Posterior vena cava (tissue), 2 donors: ENCODE measurements at regions not wholly inside any gene's neighbourhood (a gene's known extent, or its start where the extent isn't known, plus 50 kb on each side); places are given as distances from the start of the nearest gene placed in this dataset.
"Not testable (repeated sequence)": the region's sequence is repeated elsewhere in the genome, so short reads cannot be mapped to it uniquely, and the experiment has no call there.

Experiments used
- DNase-seq: peaks from one replicate; pipeline ENCODE4 v3.0.0-alpha.2; 2020; ENCODE audit warnings: low spot score
- intact Hi-C, 2 donors: fragments of 100-400 bp; cut with DNase I; formaldehyde crosslinking; loops; one replicate each; pipeline versions ENCODE4 v1.14.1 to v1.14.2; 2022 to 2023
- donor health status: DM: yes; HTN: yes; CAD: no.
- donor health status: DM: yes; HTN: yes; CAD: no.

DNA sequence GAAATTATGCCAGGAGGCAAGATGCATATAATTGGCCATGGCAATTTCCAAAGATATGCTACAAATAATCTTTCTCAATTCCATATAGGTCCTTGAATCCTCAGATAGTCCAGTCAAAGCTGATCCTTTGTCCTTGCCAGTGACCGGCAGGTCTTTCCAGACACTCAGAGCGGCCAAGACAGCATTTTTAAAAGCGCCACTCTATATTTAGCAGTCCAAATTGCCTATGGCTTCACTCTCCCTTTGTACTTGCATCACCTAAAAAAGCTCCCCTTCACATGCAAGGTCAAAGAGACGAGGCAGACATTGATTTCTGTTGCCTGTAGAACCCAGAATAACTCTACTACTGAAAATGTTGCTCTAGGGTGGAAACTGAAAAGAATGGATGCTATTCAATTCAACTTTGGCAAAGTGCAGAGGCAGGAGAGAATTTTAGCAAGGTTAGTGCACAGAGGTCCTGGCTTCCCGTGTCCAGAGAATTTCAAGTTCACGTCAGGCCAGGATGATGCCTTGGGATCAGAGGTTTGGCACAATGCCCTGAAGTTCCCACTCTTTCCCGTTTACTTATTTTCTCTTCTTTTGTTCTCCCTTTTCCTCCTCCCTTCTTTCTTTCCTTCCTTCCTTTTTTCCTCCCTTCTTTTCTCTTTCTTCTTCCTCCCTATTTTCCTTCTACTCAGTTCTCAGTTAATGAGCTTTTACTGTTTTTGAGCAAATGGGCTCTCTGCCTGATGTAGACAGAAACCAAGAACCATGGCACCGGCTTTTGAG lies 108.5 kb downstream of the KCNK1 start:
- DNase-seq = no peak
- intact Hi-C loops = no loop called here

DNA sequence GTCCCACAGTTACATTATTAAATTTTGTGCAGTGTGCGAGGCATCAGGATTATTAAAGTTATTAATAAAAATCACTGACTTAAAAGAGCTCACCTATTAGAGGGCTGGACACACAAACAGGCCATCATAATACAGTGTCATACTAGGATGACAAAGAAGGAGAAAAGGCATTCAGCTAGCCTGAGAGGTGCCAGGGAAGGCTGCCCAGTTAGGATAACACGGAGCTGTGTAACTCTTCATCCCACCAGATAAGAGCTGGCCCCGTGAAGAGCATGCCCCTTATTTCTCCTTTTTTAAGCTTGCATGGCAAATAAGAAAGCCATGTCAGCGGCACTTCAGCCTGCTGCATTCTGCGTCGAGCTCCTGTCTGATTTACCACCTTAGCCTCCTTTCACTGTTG lies 109.5 kb downstream of the KCNK1 start:
- DNase-seq = no peak
- intact Hi-C loops = no loop called here

DNA sequence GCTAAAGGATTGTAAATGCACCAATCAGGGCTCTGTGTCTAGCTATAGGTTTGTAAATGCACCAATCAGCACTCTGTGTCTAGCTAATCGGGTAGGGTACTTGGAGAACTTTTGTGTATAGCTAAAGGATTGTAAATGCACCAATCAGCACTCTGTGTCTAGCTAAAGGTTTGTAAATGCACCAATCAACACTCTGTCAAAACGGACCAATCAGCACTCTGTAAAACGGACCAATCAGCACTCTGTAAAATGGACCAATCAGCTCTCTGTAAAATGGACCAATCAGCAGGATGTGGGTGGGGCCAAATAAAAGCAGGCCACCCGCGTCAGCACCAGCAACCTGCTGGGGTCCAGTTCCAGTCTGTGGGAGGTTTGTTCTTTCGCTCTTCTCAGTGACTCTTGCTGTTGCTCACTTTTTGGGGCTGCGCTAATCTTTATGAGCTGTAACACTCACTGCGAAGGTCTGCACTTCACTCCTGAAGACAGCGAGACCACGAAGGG lies 110.3 kb downstream of the KCNK1 start:
- DNase-seq, intact Hi-C loops: not testable (repeated sequence)

DNA sequence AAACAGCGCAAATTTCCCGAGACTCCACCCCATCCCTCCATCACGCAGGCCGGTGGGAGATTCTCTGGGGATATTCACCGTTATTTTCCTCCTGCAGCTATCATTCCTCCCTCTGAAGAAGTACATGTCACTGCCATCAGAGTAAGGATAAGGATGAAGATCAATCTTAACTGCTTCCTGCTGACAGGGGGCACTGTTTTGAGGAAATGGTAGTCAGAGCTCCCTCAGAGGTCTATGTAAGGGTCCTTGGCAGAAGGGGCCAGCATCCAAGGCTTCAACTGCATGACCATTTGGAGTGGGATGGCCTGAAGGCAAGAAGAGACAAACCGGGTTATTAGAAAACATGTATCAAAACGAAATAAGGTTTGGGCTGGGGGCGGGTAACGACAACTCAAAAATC lies 111.5 kb downstream of the KCNK1 start:
- intact Hi-C loops = no loop called here
- DNase-seq = no peak

DNA sequence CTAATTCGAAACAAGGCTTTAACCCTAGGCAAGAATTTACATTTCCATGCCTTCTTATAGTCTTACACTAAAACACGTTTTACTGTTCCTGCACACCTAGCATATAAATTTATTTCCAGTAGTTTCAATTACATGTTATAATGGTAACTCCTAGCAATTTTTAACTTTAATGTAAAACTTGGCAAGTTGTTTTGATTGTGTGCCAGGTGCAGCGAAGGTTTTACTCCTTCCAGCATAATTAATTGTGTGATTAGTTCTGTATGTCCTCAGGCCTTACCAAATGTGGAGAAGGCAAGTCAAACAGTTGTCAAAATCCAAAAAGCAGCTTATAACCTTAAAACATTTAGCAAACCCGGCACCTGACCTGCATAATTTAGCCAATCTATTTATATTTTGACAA lies 114.8 kb downstream of the KCNK1 start:
- intact Hi-C loops = no loop called here
- DNase-seq = no peak

DNA sequence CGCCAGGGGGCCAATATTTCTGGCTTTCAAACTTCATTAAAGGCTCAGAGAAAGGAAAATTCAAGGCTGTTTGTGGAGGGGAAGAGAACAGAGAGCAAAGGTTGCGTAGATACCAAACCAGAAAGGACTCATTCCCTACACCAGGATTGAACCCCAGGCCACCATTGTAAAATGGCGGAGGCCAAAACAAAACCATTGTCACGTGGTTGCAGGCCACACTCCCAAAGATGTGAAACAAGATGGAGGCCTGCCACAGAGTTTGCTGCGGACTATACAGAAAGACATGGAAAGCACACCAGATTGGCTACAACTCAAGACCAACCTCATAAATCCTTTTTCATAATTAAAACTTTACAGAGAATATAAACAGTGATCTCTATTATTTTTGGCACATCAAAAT lies 116.5 kb downstream of the KCNK1 start:
- intact Hi-C loops = no loop called here
- no peak for DNase-seq

DNA sequence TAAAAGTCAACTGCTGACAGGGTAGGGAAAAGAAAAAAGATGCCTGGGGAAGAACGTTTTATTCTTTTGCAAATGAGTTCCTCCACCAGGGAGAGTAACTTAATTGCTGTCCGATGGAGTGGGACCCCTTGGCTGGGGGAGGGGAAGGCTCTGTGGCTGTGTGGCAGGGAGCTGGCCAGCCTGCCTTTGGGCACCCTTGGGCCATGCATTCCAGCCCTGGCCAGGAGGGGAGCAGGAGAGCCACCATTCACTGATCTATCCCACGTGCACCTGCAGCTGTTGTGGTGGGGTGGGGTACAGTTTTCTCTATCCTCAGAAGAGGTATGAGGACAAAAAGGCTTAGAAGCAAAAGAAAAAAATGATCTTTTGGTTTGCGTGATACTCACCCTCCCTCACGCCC lies 116.9 kb downstream of the KCNK1 start:
- intact Hi-C loops = no loop called here
- DNase-seq = no peak

DNA sequence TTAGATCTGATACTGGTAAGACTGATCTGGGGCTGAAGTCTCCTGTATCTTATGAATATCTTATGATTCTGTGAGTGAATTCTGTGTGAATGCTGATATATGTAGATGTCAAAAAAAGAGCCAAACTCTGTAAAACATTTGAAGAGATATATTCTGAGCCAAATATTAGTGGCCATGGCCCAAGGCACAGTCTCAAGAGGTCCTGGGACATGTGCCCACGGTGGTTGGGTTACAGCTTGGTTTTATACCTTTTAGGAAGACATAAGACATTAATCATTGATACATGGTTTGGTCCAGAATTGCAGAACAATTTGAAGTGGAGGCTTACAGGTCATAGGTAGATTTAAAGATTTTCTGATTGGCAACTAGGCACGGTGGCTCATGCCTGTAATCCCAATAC lies 118.3 kb downstream of the KCNK1 start:
- intact Hi-C loops = no loop called here
- no peak for DNase-seq

DNA sequence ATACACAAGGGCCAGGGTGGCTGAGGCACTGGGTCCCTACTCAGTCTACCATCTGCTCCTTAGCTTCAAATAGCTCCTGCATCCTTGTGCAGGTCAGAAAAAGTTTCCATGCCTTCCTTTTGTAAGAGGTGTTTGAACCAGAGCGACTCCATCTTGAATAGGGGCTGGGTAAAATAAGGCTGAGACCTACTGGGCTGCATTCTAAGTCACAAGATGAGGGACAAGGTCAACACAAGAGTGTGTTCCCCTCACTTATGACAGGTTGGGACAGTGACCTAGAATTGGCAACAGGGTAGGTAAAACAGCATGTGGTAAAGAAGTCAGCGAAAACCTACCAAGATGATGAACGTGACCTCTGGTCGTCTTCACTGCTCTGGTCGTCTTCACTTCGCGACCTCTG lies 120.5 kb downstream of the KCNK1 start:
- no peak for DNase-seq
- intact Hi-C loops = no loop called here

DNA sequence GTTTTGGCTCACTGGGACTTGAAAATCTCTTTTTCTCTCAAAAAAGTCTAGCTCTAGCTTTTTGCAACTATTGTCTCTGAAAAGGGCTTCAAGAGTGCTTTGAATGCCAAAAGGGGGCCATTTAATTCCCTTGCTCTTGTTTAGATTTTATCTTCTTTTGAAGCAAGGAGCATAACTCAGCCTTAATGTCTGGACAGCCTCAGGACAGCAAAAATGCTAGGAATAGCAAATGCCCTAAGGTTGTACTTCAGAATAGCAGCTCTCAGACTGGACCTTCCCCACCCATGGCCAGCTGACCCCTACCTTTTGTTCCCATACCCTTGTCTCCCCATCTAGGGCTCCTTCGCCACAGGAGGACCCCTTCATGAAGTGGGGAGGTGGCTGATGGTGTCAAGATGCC lies 121.4 kb downstream of the KCNK1 start:
- intact Hi-C loops = no loop called here
- DNase-seq = no peak

DNA sequence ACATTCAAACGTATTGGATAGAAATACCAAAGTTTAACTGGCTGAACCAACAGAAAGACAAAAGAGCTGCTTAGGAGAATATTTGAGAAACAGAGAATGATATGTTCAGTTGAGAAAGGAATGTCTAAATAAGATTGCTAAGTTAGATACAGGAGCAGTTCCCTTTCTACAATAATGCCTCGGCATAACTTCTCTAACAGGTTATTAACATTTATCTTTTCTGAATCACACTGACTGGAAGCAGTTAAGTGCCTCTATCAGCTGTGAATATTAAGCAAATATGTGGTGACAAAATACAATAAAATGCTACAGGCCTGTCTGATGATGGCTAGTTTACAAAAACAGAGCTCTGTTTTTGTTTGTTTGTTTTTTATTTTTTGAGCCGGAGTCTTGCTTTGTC lies 121.9 kb downstream of the KCNK1 start:
- intact Hi-C loops = no loop called here
- no peak for DNase-seq

DNA sequence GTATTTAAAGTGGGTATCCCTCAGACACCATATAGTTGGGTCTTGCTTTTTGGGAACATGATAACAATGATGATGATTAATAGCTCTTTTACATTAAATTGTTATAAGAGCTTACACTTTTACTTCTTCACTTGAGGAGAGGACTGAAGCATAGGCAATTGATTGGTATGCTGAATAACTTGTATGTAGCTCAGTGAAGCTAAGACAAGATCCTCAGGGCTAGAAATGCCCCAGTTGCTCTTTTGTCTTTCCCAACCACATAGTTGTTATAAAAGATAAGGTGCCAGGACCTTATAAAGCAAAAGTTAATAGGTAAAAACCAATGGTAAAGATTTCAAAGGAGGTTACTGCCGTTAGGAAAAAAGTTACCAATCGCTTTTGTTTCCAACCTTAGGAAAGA lies 123.4 kb downstream of the KCNK1 start:
- intact Hi-C loops = no loop called here
- no peak for DNase-seq

DNA sequence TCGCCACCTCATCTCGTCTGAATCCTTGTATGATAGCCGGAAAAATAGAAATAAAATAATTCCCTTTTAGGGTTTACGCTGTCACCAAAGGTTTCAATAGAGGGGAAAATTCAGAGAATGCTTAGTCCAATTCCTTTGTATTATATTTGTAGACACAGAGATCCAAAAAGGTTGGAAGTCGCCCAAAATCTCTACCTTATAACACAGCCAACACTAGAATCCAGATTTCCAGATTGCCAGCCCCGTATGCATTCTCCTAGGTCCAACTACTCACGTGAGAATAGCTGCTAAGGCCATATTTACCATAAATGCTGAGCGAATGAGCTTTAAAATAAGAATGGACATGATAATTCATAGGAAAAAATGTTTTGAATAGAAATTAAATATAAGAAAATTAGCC lies 124.5 kb downstream of the KCNK1 start:
- intact Hi-C loops = no loop called here
- DNase-seq = no peak

DNA sequence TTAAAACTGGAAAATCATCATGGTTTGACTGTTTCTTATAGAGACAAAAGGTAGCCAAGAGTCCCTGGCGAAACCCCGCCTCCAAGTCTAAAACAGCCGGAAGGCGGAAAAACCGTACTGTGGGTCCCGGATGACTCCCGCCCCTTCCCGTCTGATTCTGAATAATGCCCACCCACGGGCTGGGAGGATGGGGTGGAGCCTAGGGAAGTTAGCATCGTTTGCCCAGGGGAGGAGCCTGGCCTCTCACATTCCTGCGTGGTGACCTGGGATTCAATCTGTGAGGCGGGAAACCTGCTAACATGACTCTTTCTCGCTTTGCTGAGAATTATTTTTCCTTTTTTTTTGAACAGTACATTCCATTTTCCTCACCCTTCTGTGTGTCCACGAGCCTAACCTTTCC lies 124.9 kb downstream of the KCNK1 start:
- DNase-seq = no peak
- intact Hi-C loops = no loop called here

DNA sequence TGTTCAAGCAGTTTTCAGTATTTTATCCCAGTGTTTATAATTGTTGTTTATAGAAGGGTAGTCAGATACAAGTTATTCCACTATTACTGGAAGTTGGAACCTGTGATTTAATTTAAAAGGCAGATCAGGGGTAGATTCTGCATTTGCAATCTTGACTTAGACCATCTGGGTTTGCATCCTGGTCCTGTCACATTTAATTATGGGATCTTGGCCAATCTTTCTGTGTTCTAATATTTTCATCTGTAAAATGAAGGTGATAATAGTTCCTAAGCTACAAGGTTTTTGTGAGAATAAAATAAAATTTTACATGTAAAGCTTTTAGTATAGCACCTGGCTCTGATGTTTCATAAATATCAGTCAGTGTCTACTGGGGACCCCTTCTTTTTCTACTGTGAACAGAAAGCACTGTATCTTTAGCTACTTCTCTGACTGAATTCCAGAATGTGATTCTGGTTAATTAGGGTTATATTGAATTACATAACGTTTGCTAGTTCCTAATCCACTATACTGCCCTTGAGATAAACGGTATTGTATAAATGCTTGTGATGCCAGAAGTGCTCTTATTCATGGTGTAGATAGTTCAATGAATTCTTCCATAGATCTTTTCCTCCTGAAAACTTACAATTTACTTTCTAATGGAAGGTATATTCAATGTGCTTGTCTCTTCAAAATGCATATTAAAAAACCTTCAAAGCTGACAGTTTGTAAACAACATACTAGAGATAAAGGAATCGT lies 131.0 kb downstream of the KCNK1 start:
- intact Hi-C loops = no loop called here
- no peak for DNase-seq

DNA sequence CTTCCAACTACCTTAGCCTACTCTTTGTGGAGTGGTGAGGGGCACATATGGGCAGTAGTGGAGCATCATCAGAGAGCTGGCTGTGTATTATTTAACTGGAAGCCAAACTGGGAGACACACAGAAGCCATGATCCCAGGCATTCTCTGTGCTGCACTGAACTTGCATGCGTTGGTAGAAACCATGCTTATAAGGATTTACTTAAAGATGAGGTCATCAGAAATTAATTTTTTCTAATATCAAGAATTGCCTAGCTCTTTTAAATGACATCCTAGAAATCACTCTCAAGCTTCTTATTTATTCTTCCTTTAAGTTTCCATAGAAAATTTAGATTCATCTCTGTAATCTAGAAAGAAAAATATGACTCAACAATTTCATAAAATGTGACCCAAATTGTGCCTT lies 136.2 kb downstream of the KCNK1 start:
- intact Hi-C loops = no loop called here
- DNase-seq = no peak

DNA sequence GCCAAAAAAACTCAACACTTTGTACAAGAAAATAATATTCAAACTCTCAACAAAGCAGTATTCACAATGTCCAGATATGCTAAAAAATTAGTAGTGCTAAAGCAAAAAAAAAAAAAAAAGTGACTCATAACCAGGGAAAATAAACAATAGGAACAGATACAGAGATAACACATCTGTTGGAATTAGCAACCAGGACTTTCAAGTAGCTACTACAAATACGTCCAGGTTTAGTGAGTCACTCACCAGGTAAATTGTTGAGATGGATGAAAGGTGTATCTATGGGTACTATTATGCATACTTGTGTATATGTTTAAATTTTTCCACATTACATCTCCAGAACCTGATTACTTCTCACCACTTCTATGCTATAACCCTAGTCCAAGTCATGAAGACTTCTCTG lies 144.8 kb upstream of the SLC35F3 start:
- intact Hi-C loops = no loop called here
- no peak for DNase-seq

DNA sequence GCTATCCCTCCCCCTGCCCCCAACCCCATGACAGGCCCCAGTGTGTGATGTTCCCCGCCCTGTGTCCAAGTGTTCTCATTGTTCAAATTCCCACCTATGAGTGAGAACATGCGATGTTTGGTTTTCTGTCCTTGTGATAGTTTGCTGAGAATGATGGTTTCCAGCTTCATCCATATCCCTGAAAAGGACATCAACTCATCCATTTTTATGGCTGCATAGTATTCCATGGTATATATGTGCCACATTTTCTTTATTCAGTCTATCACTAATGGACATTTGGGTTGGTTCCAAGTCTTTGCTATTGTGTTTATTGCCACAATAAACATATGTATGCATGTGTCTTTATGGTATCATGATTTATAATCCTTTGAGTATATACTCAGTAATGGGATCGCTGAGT lies 140.2 kb upstream of the SLC35F3 start:
- DNase-seq, intact Hi-C loops: not testable (repeated sequence)

DNA sequence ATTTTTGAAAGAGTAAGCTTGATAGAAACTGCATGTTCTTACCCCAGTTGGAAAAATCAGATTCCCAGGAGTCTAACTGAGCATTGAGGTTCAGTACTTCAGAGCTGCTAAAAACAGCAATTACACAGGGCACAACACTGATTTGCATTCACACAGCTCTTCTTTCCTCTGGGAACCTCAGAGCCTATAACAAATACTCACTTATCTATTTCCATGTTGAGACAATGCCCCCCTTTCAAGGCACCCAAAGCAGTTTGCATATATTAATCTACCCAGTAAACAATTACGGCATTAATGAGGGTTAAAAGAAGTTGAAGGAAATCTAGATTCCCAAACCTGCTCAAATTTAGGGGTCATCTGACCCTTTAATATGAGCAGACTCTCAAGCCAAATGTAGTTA lies 126.9 kb upstream of the SLC35F3 start:
- intact Hi-C loops = no loop called here
- no peak for DNase-seq

DNA sequence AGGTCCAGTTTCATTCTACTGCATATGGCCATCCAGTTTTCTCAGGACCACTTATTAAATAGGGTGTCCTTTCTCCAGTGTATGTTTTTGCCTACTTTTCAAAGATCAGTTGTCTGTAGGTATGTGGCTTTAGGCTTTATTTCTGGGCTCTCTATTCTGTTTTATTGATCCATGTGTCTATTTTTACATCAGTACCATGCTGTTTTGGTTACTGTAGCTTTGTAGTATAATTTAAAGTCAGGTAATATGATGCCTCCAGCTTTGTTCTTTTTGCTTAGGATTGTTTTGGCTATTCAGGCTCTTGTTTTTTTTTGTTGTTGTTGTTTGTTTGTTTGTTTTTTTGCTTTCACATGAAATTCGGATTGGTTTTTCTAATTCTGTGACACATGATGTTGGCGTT lies 124.4 kb upstream of the SLC35F3 start:
- intact Hi-C loops = no loop called here
- no peak for DNase-seq

DNA sequence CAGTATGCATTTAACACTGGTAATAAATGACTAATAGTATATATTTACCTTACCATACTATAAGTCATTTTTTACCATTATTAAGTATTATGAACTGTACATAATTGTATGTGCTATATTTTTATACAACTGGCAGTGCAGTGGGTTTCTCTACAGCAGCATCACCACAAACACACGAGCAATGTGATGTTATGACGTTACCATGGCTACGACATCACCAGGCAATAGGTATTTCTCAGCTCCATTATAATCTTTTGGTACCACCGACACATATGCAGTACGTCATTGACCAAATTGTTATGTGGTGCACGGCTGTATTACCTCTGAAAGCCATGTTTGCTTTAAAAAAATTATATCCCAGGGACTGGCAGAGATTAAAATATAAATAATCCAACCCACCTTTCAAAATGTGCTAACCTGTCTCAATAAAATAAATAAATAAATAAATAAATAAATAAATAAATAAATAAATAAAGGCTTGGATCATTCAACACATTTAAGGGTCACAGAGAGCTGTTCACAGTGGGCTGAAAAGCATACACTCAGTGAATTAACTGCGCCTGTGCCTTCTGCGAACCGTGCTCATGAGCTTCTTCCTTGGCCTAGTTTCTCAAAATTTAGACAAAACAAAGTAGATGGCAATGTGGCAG lies 121.4 kb upstream of the SLC35F3 start:
- DNase-seq = no peak
- intact Hi-C loops = no loop called here
